ENCODE measurements at regions not wholly inside any gene's neighbourhood (a gene's known extent, or its start where the extent isn't known, plus 50 kb on each side); places are given as distances from the start of the nearest gene placed in this dataset.

DNA sequence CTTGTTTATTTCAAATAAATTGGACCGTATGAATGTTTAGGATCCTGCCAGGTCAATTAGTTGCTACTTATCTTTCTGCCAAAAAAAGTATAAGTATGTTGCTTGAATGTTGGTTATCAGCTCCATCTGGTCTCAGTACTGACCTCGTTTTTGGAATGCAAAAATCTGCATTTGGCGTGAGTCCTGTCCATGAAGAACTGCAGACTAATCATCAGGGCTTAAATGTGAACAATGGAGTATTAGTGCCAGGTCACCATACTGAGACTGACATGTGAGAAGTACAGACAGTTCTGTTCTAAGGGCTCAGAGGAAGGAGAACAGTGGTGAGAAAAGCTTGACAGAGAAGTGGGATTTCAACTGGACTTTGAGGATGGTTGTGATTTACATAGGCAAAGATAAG lies 393.1 kb upstream of the SLC14A2 start:
- no peak for DNase-seq (ENCODE audit: low read depth in 4 of 4, low spot score in 2 of 4)

- DNase-seq (ENCODE audit: low read depth in 4 of 4, low spot score in 2 of 4) = no peak
Measured at GRCh38 chr18:45227001-45227742, 388.1 kb upstream of the SLC14A2 start.

DNA sequence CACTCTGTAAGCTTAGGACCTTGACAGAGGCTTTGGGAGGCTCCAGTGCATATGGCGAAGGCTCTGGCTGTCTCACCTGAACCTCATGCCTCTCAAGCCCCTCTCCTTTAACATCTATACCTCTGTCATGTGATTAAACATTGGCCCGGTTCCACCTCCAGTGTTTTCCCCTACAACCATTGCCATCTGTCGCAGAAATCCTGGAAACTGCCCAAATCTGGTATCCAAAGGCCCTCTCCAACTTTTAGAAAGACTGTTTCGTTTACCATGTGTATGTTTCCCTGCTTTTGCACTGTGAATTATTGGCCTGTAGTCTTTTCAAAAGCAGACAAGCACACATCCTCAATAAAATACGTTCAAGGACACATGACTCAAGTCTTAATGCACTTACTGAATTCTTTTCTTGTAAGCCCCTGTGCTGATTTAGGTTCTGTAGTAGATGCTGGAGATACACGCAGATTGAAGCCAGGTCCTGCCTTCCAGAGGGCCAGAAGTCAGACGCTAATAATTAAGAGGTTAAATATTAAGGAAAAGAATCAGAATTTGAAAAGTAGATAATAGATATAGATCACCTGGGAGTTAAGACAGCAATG lies 386.4 kb upstream of the SLC14A2 start:
- no peak for DNase-seq (ENCODE audit: low read depth in 4 of 4, low spot score in 2 of 4)

GRCh38 chr18:45231617-45232016 lies 383.7 kb upstream of the SLC14A2 start:
- DNase-seq (ENCODE audit: low read depth in 4 of 4, low spot score in 2 of 4) = no peak

DNA sequence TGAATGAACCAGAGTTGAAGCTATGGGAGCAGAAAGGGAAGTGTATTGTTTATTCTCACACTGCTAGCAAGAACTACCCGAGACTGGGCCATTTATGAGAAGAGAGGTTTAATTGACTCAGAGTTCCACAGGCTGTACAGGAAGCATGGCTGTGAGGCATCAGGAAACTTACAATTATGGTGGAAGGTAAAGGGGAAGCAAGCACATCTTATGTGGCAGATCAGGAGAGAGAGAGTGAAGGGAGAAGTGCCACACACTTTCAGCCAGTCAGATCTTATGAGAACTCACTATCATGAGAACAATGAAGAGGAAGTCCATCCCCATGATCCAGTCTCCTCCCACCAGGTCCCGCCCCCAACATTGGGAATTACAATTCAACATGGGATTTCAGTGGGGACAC lies 383.2 kb upstream of the SLC14A2 start:
- no peak for DNase-seq (ENCODE audit: low read depth in 4 of 4, low spot score in 2 of 4)

- no peak for DNase-seq (ENCODE audit: low read depth in 4 of 4, low spot score in 2 of 4)
Measured at GRCh38 chr18:45236676-45237075, 378.6 kb upstream of the SLC14A2 start.

DNA sequence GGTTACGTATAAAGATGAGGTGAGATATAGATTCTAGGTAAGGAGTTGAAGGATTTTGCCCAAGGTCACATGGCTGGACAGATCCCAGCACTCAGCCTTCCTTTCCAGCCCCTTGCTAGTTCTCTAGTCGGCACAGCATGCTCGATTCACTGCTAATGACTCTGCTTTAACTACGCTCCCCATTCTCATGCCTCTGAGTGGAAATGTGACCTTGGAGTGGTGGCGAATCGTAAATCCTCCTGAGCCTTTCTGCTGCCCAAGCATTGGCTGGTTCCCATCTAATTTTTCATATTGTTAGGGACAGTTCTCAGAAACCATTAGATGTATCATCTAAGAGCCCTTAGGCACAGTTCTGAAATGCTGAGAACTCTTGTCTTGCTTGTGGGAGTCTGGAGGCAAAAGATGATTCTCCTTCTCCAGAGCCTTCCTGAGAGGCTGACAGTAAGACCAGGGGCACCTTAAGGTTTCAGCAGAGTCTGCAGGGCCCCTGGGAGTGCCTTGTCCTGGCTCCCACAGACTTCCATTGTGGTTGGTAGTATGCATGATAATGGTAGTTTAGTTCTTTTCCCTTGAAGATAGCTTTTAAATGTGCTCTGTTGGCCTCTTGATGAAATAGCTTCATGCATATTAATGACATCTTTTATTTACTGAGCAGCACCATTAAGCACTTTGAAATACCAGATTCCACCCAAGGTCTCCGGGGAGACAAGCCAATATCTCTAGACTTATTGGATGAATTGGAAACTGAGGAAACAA lies 377.8 kb upstream of the SLC14A2 start:
- no peak for DNase-seq (ENCODE audit: low read depth in 4 of 4, low spot score in 2 of 4)

DNA sequence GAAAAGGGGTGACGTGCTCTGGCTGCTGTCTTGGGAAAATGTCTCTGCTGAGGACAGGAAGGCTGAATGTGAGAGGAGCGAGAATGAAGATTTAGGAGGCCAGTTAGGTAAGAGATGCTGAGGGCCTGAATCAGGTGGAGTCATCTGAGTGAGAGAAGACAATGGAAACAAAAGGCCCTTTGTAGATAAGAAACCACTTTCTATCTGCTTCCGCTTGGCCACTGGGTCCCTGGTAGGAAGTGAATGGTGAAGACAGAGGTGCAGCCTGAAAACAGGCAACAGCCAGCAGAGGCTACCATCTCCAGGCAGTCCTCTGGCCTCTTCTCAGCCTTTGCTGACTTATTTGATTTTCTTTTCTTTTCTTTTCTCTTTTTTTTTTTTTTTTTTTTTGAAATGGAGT lies 374.0 kb upstream of the SLC14A2 start:
- DNase-seq (ENCODE audit: low read depth in 4 of 4, low spot score in 2 of 4) = no peak

GRCh38 chr18:45241982-45242565 lies 373.2 kb upstream of the SLC14A2 start:
- DNase-seq (ENCODE audit: low read depth in 4 of 4, low spot score in 2 of 4) = no peak

- no peak for DNase-seq (ENCODE audit: low read depth in 4 of 4, low spot score in 2 of 4)
Measured at GRCh38 chr18:45243340-45244110, 371.8 kb upstream of the SLC14A2 start.

- no peak for DNase-seq (ENCODE audit: low read depth in 4 of 4, low spot score in 2 of 4)
Measured at GRCh38 chr18:45245091-45245511, 370.2 kb upstream of the SLC14A2 start.

DNA sequence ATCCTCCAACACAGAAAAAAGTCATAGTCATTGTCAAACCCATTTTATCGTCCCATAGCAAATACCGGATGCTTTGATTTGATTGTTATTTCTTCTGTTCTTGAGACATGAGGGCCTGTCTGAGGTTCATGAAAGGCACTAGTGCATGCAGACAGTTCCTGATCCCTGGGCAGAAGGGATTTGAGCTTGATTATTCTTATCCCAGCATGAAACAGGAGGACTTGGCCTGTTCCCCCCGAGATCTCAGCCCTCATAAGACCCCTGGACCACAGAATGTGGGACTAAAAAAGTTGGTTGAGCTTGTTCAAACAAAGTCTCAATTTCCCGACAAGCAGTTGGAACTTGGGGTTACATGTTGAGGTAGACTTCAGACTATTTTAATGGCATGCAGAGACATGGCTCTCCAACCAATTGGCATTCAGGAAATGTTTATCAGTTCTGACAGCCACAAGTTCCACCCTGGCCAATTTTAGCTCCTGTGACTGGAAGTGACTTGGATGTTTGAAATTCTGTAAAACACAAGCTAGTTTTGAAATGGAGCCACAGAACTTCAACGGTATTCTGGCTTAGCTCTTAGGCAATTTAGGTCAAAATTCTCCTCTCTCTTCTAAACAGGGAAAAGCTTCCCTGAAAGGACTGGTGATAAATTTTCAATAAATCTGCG lies 366.9 kb upstream of the SLC14A2 start:
- DNase-seq (ENCODE audit: low read depth in 4 of 4, low spot score in 2 of 4) = no peak

DNA sequence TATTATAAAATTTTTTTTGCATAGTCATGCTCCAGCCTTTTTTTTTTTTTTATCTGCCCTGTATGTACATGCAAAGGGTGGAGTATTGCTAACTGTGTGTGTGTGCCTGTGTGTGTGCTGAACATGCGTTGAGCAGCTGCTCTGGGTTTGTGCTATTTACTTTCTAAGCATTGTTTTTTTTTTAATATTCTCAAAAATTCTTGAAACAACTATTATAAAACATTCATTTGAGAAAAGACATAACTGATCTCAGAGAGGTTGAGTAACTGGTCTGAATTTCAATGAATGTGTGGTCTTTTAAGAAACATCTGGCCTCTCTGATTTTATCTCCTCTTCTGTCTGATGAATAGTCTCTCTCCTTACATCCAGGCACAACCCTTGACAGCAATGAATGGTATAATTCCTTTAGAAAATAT lies 366.0 kb upstream of the SLC14A2 start:
- no peak for DNase-seq (ENCODE audit: low read depth in 4 of 4, low spot score in 2 of 4)

- DNase-seq (ENCODE audit: low read depth in 4 of 4, low spot score in 2 of 4) = no peak
Measured at GRCh38 chr18:45250479-45250878, 364.8 kb upstream of the SLC14A2 start.

GRCh38 chr18:45251236-45251635 lies 364.0 kb upstream of the SLC14A2 start:
- no peak for DNase-seq (ENCODE audit: low read depth in 4 of 4, low spot score in 2 of 4)

- DNase-seq (ENCODE audit: low read depth in 4 of 4, low spot score in 2 of 4) = no peak
Measured at GRCh38 chr18:45252474-45252873, 362.8 kb upstream of the SLC14A2 start.

GRCh38 chr18:45253056-45253565 lies 362.2 kb upstream of the SLC14A2 start:
- no peak for DNase-seq (ENCODE audit: low read depth in 4 of 4, low spot score in 2 of 4)

GRCh38 chr18:45253973-45254708 lies 361.1 kb upstream of the SLC14A2 start:
- no peak for DNase-seq (ENCODE audit: low read depth in 4 of 4, low spot score in 2 of 4)

DNA sequence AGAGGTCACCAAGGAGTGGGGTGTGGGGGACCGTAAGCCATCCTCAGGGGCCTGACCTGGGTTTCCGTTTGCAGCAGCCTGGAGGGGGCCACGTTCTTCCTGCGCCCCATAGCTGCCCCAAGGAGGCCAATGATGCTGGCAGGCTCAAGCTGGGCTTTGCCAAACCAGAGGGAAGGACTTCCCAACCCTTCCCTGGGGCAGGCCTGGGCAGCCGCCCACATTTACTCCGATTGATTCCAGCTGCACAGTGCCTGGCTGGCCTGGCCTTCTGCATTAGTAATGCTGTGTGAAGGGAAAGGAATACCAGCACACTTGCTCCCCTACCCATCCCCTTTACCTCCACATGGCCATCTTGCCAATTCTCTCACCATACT lies 360.6 kb upstream of the SLC14A2 start:
- DNase-seq (ENCODE audit: low read depth in 4 of 4, low spot score in 2 of 4) = no peak

Measured in left renal cortex interstitium (tissue), 4 donors.